NCI-H1436 (cell line): ENCODE measurements at regions not wholly inside any gene's neighbourhood (a gene's known extent, or its start where the extent isn't known, plus 50 kb on each side); places are given as distances from the start of the nearest gene placed in this dataset.
"Not testable (repeated sequence)": the region's sequence is repeated elsewhere in the genome, so short reads cannot be mapped to it uniquely, and the experiment has no call there.

Source experiments
- DNase-seq: peaks from one replicate; lab custom pipeline; 2025; lab: John Stamatoyannopoulos, UW

GRCh38 chr4:11700751-11701226, 272.1 kb upstream of the HS3ST1 start:
- no peak for DNase-seq

DNA sequence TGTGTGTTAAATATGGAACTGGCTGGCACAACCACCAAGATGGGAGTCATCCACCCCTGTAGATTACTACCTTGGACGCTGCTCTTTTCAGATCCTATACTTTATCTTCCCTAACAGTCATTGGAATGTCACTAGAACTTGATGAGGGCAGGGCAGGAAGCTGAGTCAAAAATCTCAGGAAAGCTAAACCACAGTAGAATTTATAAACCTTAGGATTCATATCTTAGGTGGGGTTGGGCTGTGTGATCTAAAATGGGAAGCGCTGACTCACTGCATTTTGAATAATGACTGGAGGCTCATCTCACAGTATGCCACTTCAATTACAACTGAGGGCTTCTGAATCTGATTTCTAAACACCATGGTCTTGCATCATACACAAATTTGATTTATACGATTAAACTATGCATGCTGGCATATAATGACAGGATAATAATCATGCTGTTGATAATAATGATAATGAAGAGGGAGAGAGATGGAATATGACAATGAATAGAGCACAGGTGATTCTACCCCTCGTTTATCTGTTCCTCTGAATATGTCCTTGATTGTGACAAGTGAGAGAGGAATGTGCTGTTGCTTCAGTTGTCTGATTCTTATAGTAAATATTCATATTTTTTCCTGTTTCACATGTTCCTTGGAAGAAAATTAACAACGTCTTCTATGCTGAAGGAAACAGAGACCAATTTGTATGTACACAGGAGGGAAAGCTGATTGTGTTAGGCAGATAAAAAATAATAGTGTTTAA, 270.3 kb upstream of the HS3ST1 start:
- no peak for DNase-seq

- no peak for DNase-seq
Observed at GRCh38 chr4:11698033-11698432, 269.3 kb upstream of the HS3ST1 start.

DNA sequence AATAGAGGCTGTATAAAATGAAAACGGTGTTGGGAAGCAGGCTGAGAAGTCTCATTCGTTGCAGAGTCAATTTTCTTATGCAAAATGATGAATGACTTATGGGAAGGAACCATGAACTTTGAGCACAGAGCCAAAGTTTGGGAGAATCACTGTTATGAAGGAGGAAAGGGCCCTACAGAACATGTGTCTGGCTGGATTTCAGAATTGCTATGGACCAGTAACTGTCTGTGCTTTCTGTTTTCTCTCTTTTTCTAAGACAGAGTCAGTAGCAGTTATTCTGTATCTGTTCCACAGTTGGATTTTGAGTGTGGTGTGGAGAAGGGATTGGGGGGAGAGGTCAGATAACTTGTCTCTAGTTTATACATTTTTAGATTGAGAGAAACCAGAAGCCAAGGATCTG, 265.0 kb upstream of the HS3ST1 start:
- no peak for DNase-seq

DNA sequence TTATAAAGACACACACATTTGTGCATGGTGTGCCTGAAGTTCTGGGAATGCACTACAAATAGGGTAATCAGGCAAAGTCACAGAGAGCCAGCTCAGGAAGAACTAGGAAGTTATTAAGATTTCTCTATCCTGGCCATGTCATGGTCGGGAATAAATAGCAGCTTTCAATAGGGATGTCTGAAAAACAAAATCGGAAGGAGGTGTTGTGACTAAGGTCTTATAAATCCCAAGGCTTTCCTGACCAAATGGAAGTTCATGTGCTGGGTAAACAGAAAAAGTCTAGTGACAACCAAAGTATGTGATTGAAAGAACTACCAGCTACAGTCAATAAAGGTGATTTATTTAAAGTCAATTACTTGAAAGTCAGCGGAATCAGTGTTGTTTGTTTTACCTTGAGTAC, 262.5 kb upstream of the HS3ST1 start:
- DNase-seq: no peak

DNA sequence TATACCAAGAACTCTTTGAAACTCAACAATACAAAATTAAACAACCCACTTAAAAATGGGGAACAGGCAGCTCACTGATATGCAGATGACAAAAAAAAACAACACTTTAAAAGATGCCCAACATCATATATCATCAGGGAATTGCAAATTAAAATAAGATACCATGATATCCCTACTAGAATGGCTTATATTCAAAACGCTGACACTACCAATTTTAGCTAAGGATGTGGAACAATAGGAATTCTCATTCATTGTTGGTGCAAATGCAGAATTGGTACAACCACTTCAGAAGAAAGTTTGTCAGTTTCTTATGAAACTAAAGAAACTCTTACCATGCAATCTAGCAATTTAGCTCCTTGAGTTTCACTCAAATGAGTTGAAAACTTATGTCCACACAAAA, 259.0 kb upstream of the HS3ST1 start:
- no peak for DNase-seq

DNA sequence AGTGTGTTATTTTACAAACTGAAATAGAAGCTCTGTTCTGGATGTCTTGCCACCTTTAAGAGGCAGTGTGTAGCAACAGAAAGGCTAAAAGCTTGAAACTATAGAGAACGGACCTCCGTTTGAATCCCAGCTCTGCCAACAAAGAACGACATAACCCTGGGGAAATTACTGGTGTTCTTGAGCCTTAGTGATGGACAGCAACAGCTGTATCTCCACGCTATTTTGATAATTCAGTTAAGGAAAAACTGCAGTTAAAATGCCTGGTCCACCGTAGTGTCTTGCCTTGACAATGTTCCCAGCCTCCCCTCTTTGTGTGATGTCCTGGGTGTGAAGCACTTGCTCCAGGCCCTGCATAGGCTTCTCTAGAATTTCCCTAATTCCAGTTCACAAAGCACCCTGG, 256.8 kb upstream of the HS3ST1 start:
- no peak for DNase-seq

- DNase-seq: no peak
Observed at GRCh38 chr4:11675051-11675800, 246.5 kb upstream of the HS3ST1 start.

DNA sequence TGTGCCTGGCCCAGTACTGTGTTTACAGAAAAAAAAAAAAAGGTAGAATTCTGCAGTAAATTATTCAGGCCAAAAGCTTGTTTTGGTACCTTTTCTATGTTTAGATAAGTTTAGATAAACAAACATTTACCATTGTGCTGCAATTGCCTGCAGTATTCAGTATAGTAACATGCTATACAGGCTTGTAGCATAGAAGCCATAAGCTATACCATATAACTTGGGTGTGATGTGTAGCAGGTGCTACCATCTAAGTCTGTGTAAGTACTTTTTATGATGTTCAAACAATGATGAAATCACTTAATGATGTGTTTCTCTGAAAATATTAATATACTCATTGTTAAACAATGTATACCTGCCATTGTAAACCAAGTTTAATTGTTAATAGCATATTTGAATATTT, 241.6 kb upstream of the HS3ST1 start:
- DNase-seq: no peak

DNA sequence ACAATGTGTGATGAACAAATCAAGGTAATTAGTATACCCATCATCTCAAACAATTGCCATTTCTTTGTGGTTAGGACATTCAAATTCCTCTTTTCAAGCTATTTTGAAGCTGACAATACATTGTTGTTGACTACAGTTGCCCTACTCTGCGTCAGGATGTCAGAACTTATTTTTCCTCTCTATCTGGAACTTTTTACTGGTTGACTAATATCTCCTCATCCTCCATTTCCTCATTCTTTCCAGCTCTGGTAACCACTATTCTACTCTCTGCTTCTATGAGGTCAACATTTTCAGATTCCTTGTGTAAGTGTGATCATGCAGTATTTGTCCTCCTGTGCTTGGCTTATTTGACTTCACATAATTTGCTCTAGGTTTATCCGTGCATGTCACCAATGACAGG, 240.5 kb upstream of the HS3ST1 start:
- DNase-seq: no peak

DNA sequence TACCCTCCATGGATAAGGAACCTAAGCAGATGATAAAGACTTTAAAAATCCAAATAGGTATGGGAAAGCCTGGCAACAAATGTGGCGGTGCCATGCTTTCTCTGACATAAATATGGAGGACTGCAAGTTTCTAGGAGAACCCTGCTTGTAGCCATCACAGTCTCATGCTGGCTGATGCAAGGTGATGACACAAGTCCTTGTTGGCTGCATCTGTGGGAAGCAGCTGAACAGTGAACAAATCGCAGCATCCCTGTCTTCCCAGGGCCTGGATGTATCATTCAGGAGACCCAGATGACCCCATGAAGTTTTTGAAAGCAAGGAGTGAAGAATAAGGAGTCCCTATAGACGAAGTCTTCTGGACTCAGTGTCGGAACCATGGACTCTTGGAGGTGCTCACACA, 234.4 kb upstream of the HS3ST1 start:
- DNase-seq: no peak

DNA sequence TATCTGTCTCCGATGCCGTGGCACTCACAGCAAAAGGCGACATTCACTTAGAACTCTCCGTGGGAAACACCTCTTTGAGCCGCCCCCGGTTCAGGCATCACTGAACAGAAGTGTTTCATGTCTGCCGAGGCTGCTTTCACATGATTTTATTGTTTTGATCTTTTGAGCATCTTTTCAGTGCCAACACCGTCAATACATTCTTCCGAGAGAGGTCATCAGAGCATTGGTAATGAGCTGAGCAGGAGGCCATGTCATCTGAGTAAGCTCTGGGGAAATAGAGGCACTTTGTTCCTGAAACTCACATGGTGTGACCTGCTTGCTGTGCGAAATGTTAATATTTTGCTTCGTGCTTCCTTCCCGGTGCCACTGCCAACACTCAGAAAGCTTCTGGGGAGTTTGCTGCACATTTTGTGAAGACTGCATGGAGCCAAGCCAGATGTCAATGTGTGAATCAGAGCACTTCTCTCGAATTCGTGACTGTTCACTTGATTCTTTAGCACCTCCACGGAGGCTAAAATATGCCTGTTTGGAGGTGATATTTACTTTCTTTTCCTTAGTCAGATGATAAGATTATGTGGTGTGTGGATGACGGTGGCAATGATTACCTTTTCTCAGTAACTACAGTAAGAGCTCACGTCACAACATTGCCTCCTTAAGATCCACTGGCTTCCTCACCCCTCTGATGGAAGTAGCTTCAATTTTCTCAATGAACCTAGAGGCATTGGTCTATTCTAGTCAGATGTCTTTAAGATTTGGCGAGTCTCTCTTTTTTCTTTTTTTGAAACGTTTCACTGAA, 222.3 kb upstream of the HS3ST1 start:
- DNase-seq: no peak

GRCh38 chr4:11647433-11647832, 218.7 kb upstream of the HS3ST1 start:
- DNase-seq: no peak

GRCh38 chr4:11643081-11643480, 214.4 kb upstream of the HS3ST1 start:
- DNase-seq: not testable (repeated sequence)

DNA sequence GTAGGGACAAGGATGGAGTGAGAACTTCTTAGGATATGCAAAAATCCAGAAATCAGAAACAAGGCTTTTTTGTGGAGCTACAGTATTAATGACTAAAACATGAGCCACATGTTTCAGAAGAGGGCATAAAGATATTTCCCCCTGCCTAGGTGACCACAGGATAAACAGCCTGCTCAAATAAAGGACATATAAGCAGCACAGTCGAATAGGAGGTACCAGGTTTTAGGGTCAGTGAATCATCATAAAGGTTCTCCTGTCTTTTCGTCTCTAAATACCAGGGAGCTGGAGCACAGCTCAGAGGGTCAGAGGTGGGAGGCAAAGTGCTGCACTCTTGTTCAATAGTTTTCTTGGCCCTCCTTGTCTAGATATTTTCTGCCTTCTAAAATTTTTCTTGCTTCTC, 211.9 kb upstream of the HS3ST1 start:
- no peak for DNase-seq

DNA sequence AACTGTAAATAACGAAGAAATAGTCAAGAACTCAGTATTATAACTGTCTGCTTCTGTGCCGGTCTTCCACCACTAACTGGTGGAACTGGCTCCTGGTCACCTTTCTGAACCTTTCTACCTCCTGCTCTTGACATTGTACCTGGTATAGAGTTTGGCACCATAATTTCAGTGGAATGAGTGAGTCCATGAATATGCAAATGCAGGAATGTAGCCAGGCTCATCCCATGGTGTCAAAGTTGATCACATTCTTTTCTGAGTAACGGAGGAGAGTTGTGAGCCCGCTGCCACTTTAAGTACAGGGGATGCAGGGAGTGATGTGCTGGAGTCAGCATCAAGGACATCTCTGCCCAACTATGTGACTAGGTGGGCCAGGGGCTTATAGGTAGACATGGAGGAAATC, 207.9 kb upstream of the HS3ST1 start:
- DNase-seq: no peak

DNA sequence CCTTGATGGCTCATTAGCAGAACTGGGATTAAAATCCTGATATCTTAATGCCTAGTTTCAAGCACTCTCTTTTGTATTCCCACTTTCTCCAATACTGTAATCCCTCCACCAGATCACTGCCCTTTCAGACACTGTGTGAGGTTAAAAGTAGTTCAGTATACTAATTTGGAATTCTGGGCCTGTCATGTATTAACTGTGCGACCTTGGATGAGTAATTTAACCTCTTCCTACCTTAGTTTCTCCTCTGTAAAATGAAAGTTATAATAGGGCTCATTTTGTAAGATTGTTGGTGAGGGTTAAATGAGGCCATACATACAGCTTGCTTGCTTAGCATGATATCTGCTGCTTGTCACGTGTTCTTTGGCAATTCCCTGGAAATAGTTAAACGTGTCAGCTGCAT, 207.3 kb upstream of the HS3ST1 start:
- DNase-seq: no peak

DNA sequence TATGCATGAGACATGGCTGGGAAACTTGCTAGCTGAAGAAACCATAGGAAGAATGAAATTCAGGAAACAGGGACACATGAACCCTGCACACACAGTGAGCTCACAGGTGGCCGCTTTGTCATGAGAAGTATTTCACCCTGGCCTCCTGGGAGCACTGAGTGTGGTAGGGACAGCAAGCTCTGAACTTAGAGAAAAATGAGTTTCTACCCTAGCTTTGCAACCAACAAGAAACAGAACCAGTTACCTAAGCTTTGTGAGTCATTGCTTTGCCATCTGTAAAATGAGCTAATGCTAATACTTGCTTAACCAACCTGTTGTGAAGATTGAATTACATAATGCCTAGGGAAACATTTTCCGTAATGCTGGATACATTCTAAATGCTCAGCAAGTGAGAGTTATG, 206.6 kb upstream of the HS3ST1 start:
- no peak for DNase-seq

- DNase-seq: no peak
Observed at GRCh38 chr4:11634283-11634682, 205.6 kb upstream of the HS3ST1 start.

GRCh38 chr4:11633430-11633829, 204.7 kb upstream of the HS3ST1 start:
- no peak for DNase-seq

DNA sequence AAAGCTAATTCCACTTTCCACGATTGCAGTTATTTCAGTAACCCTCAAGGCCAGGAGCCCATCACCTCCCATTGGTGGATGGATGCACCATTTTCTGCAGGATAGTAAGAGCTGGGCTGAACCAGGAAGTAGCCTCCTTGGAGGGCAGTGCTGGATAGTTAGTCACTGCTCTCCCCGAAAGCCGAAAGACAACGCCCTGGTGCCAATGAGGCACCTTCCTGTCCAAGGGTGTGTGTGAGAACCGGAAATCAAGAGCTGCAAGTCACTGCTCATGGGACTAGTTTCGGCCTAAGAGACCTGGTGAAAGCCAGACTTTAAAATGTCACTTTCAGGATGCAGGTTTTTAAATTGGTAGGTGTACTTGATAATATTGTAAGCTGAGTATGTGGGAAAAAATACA, 203.8 kb upstream of the HS3ST1 start:
- DNase-seq: no peak

GRCh38 chr4:11632025-11632424, 203.3 kb upstream of the HS3ST1 start:
- DNase-seq: no peak

- DNase-seq: no peak
Observed at GRCh38 chr4:11631416-11631815, 202.7 kb upstream of the HS3ST1 start.
